ENCODE measurements at regions not wholly inside any gene's neighbourhood (a gene's known extent, or its start where the extent isn't known, plus 50 kb on each side); places are given as distances from the start of the nearest gene placed in this dataset.

- ChIA-PET POLR2A (ENCODE audit: low non-redundant PET) (no interaction called here), CTCF (no interaction called here)
- DNase-seq (ENCODE audit: low spot score), result peak; percentile 2
- Histone ChIP-seq H3K27me3 (replicated peaks; ENCODE audit: insufficient read depth, low read depth, low read length, poor library complexity) (no peaks in the 10 kb centered on the region), H3K27ac (ENCODE audit: low read depth, low read length, poor library complexity, severe bottlenecking) (no peak overlapping the region), H3K36me3 (ENCODE audit: insufficient read depth, low read length, poor library complexity, severe bottlenecking) (no peaks in the 10 kb centered on the region), H3K9me3 (ENCODE audit: low read depth, low read length, poor library complexity, severe bottlenecking) (no peaks in the 10 kb centered on the region), H3K4me3 (ENCODE audit: low read depth, low read length, poor library complexity, severe bottlenecking) (no peak overlapping the region), H3K4me1 (ENCODE audit: insufficient read depth, low read length, poor library complexity, severe bottlenecking) (no peaks in the 10 kb centered on the region)
- BruUV-seq (replicated peaks), result no TSS peak
- TF ChIP-seq EZH2 (IDR thresholded peaks at IDR 0.05; ENCODE audit: borderline replicate concordance, low read depth, low read length, poor library complexity, severe bottlenecking) (no peak), CTCF (conservative IDR thresholded peaks at IDR 0.05; ENCODE audit: low read depth, low read length) (no peak)
- intact Hi-C loops (cut with micrococcal nuclease; ENCODE audit: unreplicated experiment), result no loop called here
These were observed 65.4 kb upstream of the FBXL4 start for GRCh38 chr6:99013145-99013544.

GRCh38 chr6:99011151-99011550 is 63.4 kb upstream of the FBXL4 start:
- ChIA-PET POLR2A (ENCODE audit: low non-redundant PET) (no interaction called here), CTCF (no interaction called here)
- intact Hi-C loops (cut with micrococcal nuclease; ENCODE audit: unreplicated experiment), result no loop called here
- Histone ChIP-seq H3K27me3 (replicated peaks; ENCODE audit: insufficient read depth, low read depth, low read length, poor library complexity) (no peaks in the 10 kb centered on the region), H3K4me1 (ENCODE audit: insufficient read depth, low read length, poor library complexity, severe bottlenecking) (no peaks in the 10 kb centered on the region), H3K4me3 (ENCODE audit: low read depth, low read length, poor library complexity, severe bottlenecking) (no peak overlapping the region), H3K27ac (ENCODE audit: low read depth, low read length, poor library complexity, severe bottlenecking) (no peak overlapping the region), H3K9me3 (ENCODE audit: low read depth, low read length, poor library complexity, severe bottlenecking) (no peaks in the 10 kb centered on the region), H3K36me3 (ENCODE audit: insufficient read depth, low read length, poor library complexity, severe bottlenecking) (no peaks in the 10 kb centered on the region)
- no TSS peak for BruUV-seq (replicated peaks)
- no peak for DNase-seq (ENCODE audit: low spot score)
- no peak for TF ChIP-seq EZH2 (IDR thresholded peaks at IDR 0.05; ENCODE audit: borderline replicate concordance, low read depth, low read length, poor library complexity, severe bottlenecking)
- TF ChIP-seq CTCF (conservative IDR thresholded peaks at IDR 0.05; ENCODE audit: low read depth, low read length), result no peak

- no peaks in the 10 kb centered on the region for H3K36me3 ChIP-seq (ENCODE audit: insufficient read depth, low read length, poor library complexity, severe bottlenecking)
- intact Hi-C loops (cut with micrococcal nuclease; ENCODE audit: unreplicated experiment), result no loop called here
- H3K4me1 ChIP-seq (ENCODE audit: insufficient read depth, low read length, poor library complexity, severe bottlenecking), result peaks cover 6% of the 10 kb centered on the region
- TF ChIP-seq EZH2 (IDR thresholded peaks at IDR 0.05; ENCODE audit: borderline replicate concordance, low read depth, low read length, poor library complexity, severe bottlenecking) (no peak), CTCF (conservative IDR thresholded peaks at IDR 0.05; ENCODE audit: low read depth, low read length) (no peak)
- no peaks in the 10 kb centered on the region for H3K9me3 ChIP-seq (ENCODE audit: low read depth, low read length, poor library complexity, severe bottlenecking)
- BruUV-seq (replicated peaks), result no TSS peak
- POLR2A ChIA-PET (ENCODE audit: low non-redundant PET), result no interaction called here
- no peak overlapping the region for H3K4me3 ChIP-seq (ENCODE audit: low read depth, low read length, poor library complexity, severe bottlenecking)
- peak; percentile 55 for DNase-seq (ENCODE audit: low spot score)
- no peak overlapping the region for H3K27ac ChIP-seq (ENCODE audit: low read depth, low read length, poor library complexity, severe bottlenecking)
- H3K27me3 ChIP-seq (replicated peaks; ENCODE audit: insufficient read depth, low read depth, low read length, poor library complexity), result no peaks in the 10 kb centered on the region
- CTCF ChIA-PET, result interaction anchor here (0.7 kb wide), 1 partner anchor 10 kb away, joined by 3 read pairs; no protein-coding TSS in a partner anchor
These were observed 55.1 kb upstream of the FBXL4 start for GRCh38 chr6:99002831-99003230.

Measured in A673 (cell line).